ENCODE measurements at regions not wholly inside any gene's neighbourhood (a gene's known extent, or its start where the extent isn't known, plus 50 kb on each side); places are given as distances from the start of the nearest gene placed in this dataset.
"Not testable (repeated sequence)": the region's sequence is repeated elsewhere in the genome, so short reads cannot be mapped to it uniquely, and the experiment has no call there.

GRCh38 chr7:4438723-4439245 lies 243.3 kb upstream of the FOXK1 start:
- no peak for DNase-seq

- no peak for DNase-seq
Measured at GRCh38 chr7:4439444-4439843, 242.7 kb upstream of the FOXK1 start.

GRCh38 chr7:4444106-4444505 lies 238.0 kb upstream of the FOXK1 start:
- no peak for DNase-seq

GRCh38 chr7:4445777-4446176 lies 236.3 kb upstream of the FOXK1 start:
- no peak for DNase-seq

GRCh38 chr7:4449263-4449662 lies 232.8 kb upstream of the FOXK1 start:
- no peak for DNase-seq

GRCh38 chr7:4450483-4450882 lies 231.6 kb upstream of the FOXK1 start:
- no peak for DNase-seq

- DNase-seq = no peak
Measured at GRCh38 chr7:4460597-4460996, 221.5 kb upstream of the FOXK1 start.

- no peak for DNase-seq
Measured at GRCh38 chr7:4461531-4461930, 220.6 kb upstream of the FOXK1 start.

GRCh38 chr7:4468320-4469102 lies 213.6 kb upstream of the FOXK1 start:
- DNase-seq = no peak

GRCh38 chr7:4470246-4470645 lies 211.8 kb upstream of the FOXK1 start:
- DNase-seq = no peak

- DNase-seq = no peak
Measured at GRCh38 chr7:4472728-4473127, 209.4 kb upstream of the FOXK1 start.

- no peak for DNase-seq
Measured at GRCh38 chr7:4479367-4480039, 202.6 kb upstream of the FOXK1 start.

- not testable (repeated sequence) for DNase-seq
Measured at GRCh38 chr7:4480131-4480530, 202.0 kb upstream of the FOXK1 start.

- no peak for DNase-seq
Measured at GRCh38 chr7:4483851-4484250, 198.2 kb upstream of the FOXK1 start.

- DNase-seq = no peak
Measured at GRCh38 chr7:4484545-4484944, 197.6 kb upstream of the FOXK1 start.

- no peak for DNase-seq
Measured at GRCh38 chr7:4486907-4487306, 195.2 kb upstream of the FOXK1 start.

- not testable (repeated sequence) for DNase-seq
Measured at GRCh38 chr7:4496911-4497310, 185.2 kb upstream of the FOXK1 start.

- DNase-seq = no peak
Measured at GRCh38 chr7:4500812-4501211, 181.3 kb upstream of the FOXK1 start.

- DNase-seq = not testable (repeated sequence)
Measured at GRCh38 chr7:4507886-4508285, 174.2 kb upstream of the FOXK1 start.

- no peak for DNase-seq
Measured at GRCh38 chr7:4513450-4513849, 168.6 kb upstream of the FOXK1 start.

- no peak for DNase-seq
Measured at GRCh38 chr7:4519819-4520520, 162.1 kb upstream of the FOXK1 start.

GRCh38 chr7:4523219-4523618 lies 158.9 kb upstream of the FOXK1 start:
- no peak for DNase-seq

- no peak for DNase-seq
Measured at GRCh38 chr7:4523873-4524272, 158.2 kb upstream of the FOXK1 start.

- DNase-seq = no peak
Measured at GRCh38 chr7:4525884-4526283, 156.2 kb upstream of the FOXK1 start.
